Tibial nerve (tissue), 4 donors: ENCODE measurements at regions not wholly inside any gene's neighbourhood (a gene's known extent, or its start where the extent isn't known, plus 50 kb on each side); places are given as distances from the start of the nearest gene placed in this dataset.

Experiments used
- DNase-seq, 2 donors: peaks; one replicate each; pipeline ENCODE4 v3.0.0-alpha.2; 2019; ENCODE audit warnings: low spot score in 2 of 2
- H3K27ac ChIP-seq, 4 donors: fragments of 200-600 bp; sonication (generic) in 3 of 4; one replicate each; pipeline ENCODE4 v1.5.1; 2017 to 2019; ENCODE audit warnings: mild to moderate bottlenecking in 1 of 4
- H3K27me3 ChIP-seq, 2 donors: fragments of 200-600 bp; sonication (generic) in 1 of 2; one replicate each; pipeline versions ENCODE4 v1.5.1 to v1.6.0; 2017 to 2019
- H3K36me3 ChIP-seq, 3 donors: fragments of 200-600 bp; sonication (generic); one replicate each; pipeline ENCODE4 v1.5.1; 2018 to 2019
- H3K4me1 ChIP-seq, 4 donors: fragments of 200-600 bp; sonication (generic) in 3 of 4; one replicate each; pipeline ENCODE4 v1.5.1; 2017 to 2019
- H3K4me3 ChIP-seq, 4 donors: fragments of 200-600 bp; sonication (generic) in 3 of 4; one replicate each; pipeline ENCODE4 v1.5.1; 2017 to 2019; ENCODE audit warnings: mild to moderate bottlenecking in 1 of 4, moderate library complexity in 1 of 4
- H3K9me3 ChIP-seq, 4 donors: fragments of 200-600 bp; sonication (generic) in 3 of 4; one replicate each; pipeline ENCODE4 v1.5.1; 2017 to 2019
- EP300 ChIP-seq, 2 donors: sonication (generic); formaldehyde crosslinking; IDR thresholded peaks; one replicate each; pipeline ENCODE4 v1.6.1; 2017; ENCODE audit warnings: antibody characterized with exemption in 2 of 2, mild to moderate bottlenecking in 1 of 2
- POLR2A ChIP-seq, 2 donors: fragments of 450-650 bp; IDR thresholded peaks; one replicate each; pipeline ENCODE4 v1.6.1; 2017; ENCODE audit warnings: antibody characterized with exemption in 2 of 2, mild to moderate bottlenecking in 2 of 2, moderate library complexity in 2 of 2
- WGBS, 2 donors: methylation state at CpG; one replicate each; pipeline ENCODE4 v1.1.5; 2018; 5-methylcytosine and 5-hydroxymethylcytosine counted together
- TF ChIP-seq, protein P1 (sequence below), 5 experiments: fragments of 200-600 bp in 3 of 5; fragments of 450-650 bp in 2 of 5; sonication (generic) in 3 of 5; IDR thresholded peaks; one replicate each; pipeline ENCODE4 v1.5.1; 2016 to 2019; ENCODE audit warnings: antibody characterized with exemption in 5 of 5, mild to moderate bottlenecking in 3 of 5, moderate library complexity in 2 of 5

DNA sequence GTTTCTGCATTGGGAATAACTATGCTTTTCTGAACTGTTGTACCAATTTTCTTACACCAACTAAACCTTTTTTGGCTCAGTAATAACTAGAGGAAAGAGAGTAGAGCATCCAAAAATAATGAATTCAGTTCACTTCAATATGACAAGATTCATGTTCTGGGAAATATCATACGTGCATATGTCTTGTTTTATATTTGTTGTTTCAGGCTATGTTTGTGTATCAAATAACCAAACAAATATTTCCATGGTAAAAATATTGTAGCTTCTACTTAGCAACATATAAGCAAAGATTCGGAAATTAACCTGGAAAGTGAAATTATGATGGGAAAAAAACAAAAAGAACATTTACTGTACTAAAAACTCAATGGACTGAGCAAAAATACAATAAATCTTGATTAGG lies 503.2 kb downstream of the TMEM114 start:
- no peak for TF ChIP-seq EP300 (IDR thresholded peaks at IDR 0.05)
- no peak for TF ChIP-seq POLR2A (IDR thresholded peaks at IDR 0.05)
- TF ChIP-seq, protein P1, sequence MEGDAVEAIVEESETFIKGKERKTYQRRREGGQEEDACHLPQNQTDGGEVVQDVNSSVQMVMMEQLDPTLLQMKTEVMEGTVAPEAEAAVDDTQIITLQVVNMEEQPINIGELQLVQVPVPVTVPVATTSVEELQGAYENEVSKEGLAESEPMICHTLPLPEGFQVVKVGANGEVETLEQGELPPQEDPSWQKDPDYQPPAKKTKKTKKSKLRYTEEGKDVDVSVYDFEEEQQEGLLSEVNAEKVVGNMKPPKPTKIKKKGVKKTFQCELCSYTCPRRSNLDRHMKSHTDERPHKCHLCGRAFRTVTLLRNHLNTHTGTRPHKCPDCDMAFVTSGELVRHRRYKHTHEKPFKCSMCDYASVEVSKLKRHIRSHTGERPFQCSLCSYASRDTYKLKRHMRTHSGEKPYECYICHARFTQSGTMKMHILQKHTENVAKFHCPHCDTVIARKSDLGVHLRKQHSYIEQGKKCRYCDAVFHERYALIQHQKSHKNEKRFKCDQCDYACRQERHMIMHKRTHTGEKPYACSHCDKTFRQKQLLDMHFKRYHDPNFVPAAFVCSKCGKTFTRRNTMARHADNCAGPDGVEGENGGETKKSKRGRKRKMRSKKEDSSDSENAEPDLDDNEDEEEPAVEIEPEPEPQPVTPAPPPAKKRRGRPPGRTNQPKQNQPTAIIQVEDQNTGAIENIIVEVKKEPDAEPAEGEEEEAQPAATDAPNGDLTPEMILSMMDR (IDR thresholded peaks at IDR 0.05): no peak
- 61 to 68% methylated on average over 2 of the region's 2 CpGs for WGBS, 2 donors
- Histone ChIP-seq H3K4me1 (no peaks in the 10 kb centered on the region), H3K4me3 (no peak overlapping the region), H3K27ac (no peak overlapping the region), H3K27me3 (no peaks in the 10 kb centered on the region), H3K36me3 (no peaks in the 10 kb centered on the region), H3K9me3 (peaks cover 0 to 5% (median 0%) of the 10 kb centered on the region in 4 donors)
- no peak for DNase-seq

DNA sequence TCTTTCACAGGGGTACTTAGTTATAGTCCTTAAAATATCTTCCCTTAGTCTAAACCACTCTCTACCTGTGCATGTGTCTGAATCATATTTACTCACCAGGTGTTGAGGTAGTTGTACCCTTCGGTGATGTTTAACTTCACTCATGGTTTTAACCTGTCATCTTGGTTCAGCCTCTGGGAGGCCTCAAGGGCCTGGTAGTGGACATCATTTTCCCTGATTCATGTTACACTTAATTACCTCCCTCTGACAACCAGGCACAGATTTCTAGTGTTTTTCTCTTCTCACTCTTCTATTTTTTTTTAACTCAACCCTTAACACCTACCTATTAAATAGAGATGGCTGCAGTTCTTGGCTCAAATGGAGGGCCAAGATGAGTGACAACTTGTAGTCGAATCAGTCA lies 505.4 kb downstream of the TMEM114 start:
- no peak for TF ChIP-seq EP300 (IDR thresholded peaks at IDR 0.05)
- TF ChIP-seq POLR2A (IDR thresholded peaks at IDR 0.05): no peak
- TF ChIP-seq, protein P1 (IDR thresholded peaks at IDR 0.05): no peak
- no peak for DNase-seq

GRCh38 chr16:8084302-8084701 lies 506.0 kb downstream of the TMEM114 start:
- Histone ChIP-seq H3K27me3 (no peaks in the 10 kb centered on the region), H3K27ac (no peak overlapping the region), H3K4me3 (no peak overlapping the region), H3K4me1 (no peaks in the 10 kb centered on the region), H3K9me3 (peaks cover 0 to 3% (median 0%) of the 10 kb centered on the region in 4 donors), H3K36me3 (no peaks in the 10 kb centered on the region)
- TF ChIP-seq POLR2A (IDR thresholded peaks at IDR 0.05) (no peak), EP300 (IDR thresholded peaks at IDR 0.05) (no peak)
- TF ChIP-seq, protein P1 (IDR thresholded peaks at IDR 0.05): no peak
- no peak for DNase-seq
- 67 to 79% methylated on average over 1 of the region's 1 CpG for WGBS, 2 donors

More for the DNA sequence above, 505.4 kb downstream of the TMEM114 start:
- Histone ChIP-seq H3K27me3 (no peaks in the 10 kb centered on the region), H3K36me3 (no peaks in the 10 kb centered on the region), H3K27ac (no peak overlapping the region), H3K9me3 (peaks cover 0 to 8% (median 0%) of the 10 kb centered on the region in 4 donors), H3K4me1 (no peaks in the 10 kb centered on the region), H3K4me3 (no peak overlapping the region)
- 73 to 76% methylated on average over 2 of the region's 2 CpGs for WGBS, 2 donors

DNA sequence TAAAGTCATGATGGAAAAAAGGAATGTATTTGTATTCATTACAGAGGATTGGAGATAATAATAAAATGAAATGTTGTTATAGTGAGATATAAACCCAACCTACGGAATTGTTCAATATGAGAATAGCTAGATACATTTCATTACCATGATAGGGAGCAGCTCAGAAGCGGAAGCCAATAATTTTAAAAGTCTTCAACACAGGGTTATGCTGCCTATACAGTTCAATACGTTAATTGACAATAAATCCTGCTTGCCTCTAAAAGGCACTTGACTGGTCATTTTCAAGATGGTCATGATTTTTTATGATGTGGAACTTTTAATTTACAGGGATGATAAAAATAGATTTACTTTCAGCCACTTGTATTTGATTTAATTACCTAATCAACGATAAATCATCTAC lies 506.8 kb downstream of the TMEM114 start:
- Histone ChIP-seq H3K27me3 (no peaks in the 10 kb centered on the region), H3K9me3 (peaks cover 0 to 3% (median 0%) of the 10 kb centered on the region in 4 donors), H3K36me3 (no peaks in the 10 kb centered on the region), H3K27ac (no peak overlapping the region), H3K4me3 (no peak overlapping the region), H3K4me1 (no peaks in the 10 kb centered on the region)
- DNase-seq: no peak
- WGBS, 2 donors: 82 to 90% methylated on average over 4 of the region's 4 CpGs
- TF ChIP-seq POLR2A (IDR thresholded peaks at IDR 0.05): no peak
- TF ChIP-seq EP300 (IDR thresholded peaks at IDR 0.05): no peak
- TF ChIP-seq, protein P1 (IDR thresholded peaks at IDR 0.05): no peak

DNA sequence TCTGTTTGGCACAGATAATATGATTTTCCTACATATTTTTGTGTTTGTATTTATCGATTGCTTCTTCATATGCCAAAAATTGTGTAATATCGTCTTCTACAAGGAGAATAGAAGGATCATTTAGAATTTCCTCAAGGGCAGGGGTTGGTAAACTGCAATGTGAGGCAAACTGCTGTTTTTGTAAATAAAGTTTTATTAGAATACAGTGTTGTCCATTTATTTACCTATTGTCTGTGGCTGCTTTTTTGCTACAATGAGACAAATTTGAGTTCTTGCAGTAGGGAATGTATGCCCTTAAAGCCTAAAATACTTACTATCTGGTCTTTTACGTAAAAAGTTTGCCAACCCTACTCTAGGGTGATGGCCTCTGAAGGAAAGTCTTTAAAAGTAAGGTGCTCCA lies 509.5 kb downstream of the TMEM114 start:
- no peak for DNase-seq

More for the DNA sequence above, 509.5 kb downstream of the TMEM114 start:
- peaks cover 0 to 7% (median 0%) of the 10 kb centered on the region in 4 donors for H3K9me3 ChIP-seq
- no peak for TF ChIP-seq POLR2A (IDR thresholded peaks at IDR 0.05)
- TF ChIP-seq EP300 (IDR thresholded peaks at IDR 0.05): no peak
- TF ChIP-seq, protein P1 (IDR thresholded peaks at IDR 0.05): no peak
- 76 to 85% methylated on average over 3 of the region's 3 CpGs for WGBS, 2 donors
- no peak overlapping the region for H3K4me3 ChIP-seq
- H3K27me3 ChIP-seq: no peaks in the 10 kb centered on the region
- no peak overlapping the region for H3K27ac ChIP-seq
- no peaks in the 10 kb centered on the region for H3K36me3 ChIP-seq
- H3K4me1 ChIP-seq: no peaks in the 10 kb centered on the region
